Prostate gland (tissue), 2 donors: ENCODE measurements at regions not wholly inside any gene's neighbourhood (a gene's known extent, or its start where the extent isn't known, plus 50 kb on each side); places are given as distances from the start of the nearest gene placed in this dataset.

Source experiments
- DNase-seq: peaks from one replicate; pipeline ENCODE4 v3.0.0-alpha.2; 2019; ENCODE audit warnings: low spot score
- H3K27ac ChIP-seq, 2 donors: fragments of 200-600 bp; sonication (generic); 2 replicates each; pipeline ENCODE4 v1.5.1; 2017 to 2019
- H3K27me3 ChIP-seq: fragments of 200-600 bp; sonication (generic); replicated peaks from 2 replicates; pipeline ENCODE4 v1.5.1; 2019; ENCODE audit not compliant: insufficient read depth
- H3K36me3 ChIP-seq, 2 donors: fragments of 200-600 bp; sonication (generic); 1 replicate in 1 of 2; 2 replicates in 1 of 2; pipeline versions ENCODE4 v1.5.1 to v1.8.1; 2017 to 2019
- H3K4me1 ChIP-seq: fragments of 200-600 bp; sonication (generic); replicated peaks from 2 replicates; pipeline ENCODE4 v1.5.1; 2019
- H3K4me3 ChIP-seq, 2 donors: fragments of 200-600 bp; sonication (generic); 2 replicates each; pipeline ENCODE4 v1.5.1; 2017 to 2019
- H3K9me3 ChIP-seq: fragments of 200-600 bp; sonication (generic); 2 replicates; pipeline ENCODE4 v1.5.1; 2017
- CTCF ChIP-seq, 4 experiments: fragments of 200-600 bp in 2 of 4; fragments of 450-650 bp in 2 of 4; sonication (generic) in 2 of 4; IDR thresholded peaks; 1 replicate in 3 of 4; 2 replicates in 1 of 4; pipeline ENCODE4 v1.5.1; 2016 to 2019; ENCODE audit warnings: antibody characterized with exemption in 4 of 4, mild to moderate bottlenecking in 2 of 4, moderate library complexity in 2 of 4
- POLR2A ChIP-seq: fragments of 450-650 bp; IDR thresholded peaks from one replicate; pipeline ENCODE4 v1.6.1; 2016; ENCODE audit warnings: antibody characterized with exemption, mild to moderate bottlenecking
- POLR2AphosphoS5 ChIP-seq: sonication (generic); formaldehyde crosslinking; IDR thresholded peaks from one replicate; pipeline ENCODE4 v1.6.1; 2017; ENCODE audit warnings: antibody characterized with exemption
- WGBS: methylation state at CpG from one replicate; pipeline ENCODE4 v1.1.5; 2018; 5-methylcytosine and 5-hydroxymethylcytosine counted together
- intact Hi-C: fragments of 100-400 bp; cut with DNase I; formaldehyde crosslinking; loops from one replicate; pipeline ENCODE4 v1.14.2; 2022

GRCh38 chr4:97360733-97361132, 782.5 kb downstream of the STPG2 start:
- H3K4me1 ChIP-seq, result no peaks in the 10 kb centered on the region
- H3K36me3 ChIP-seq, result no peaks in the 10 kb centered on the region
- intact Hi-C loops, result no loop called here
- no peaks in the 10 kb centered on the region for H3K27me3 ChIP-seq
- TF ChIP-seq CTCF (IDR thresholded peaks at IDR 0.05) (no peak), POLR2A (no peak), POLR2AphosphoS5 (no peak)
- no peaks in the 10 kb centered on the region for H3K9me3 ChIP-seq
- no peak overlapping the region for H3K27ac ChIP-seq
- H3K4me3 ChIP-seq, result no peak overlapping the region
- no peak for DNase-seq

GRCh38 chr4:97367878-97368277, 775.4 kb downstream of the STPG2 start:
- TF ChIP-seq CTCF (IDR thresholded peaks at IDR 0.05), result no peak
- TF ChIP-seq POLR2A, result no peak
- TF ChIP-seq POLR2AphosphoS5, result no peak
- H3K9me3 ChIP-seq, result no peaks in the 10 kb centered on the region
- no peak for DNase-seq
- H3K27ac ChIP-seq, result no peak overlapping the region
- H3K4me3 ChIP-seq, result no peak overlapping the region
- H3K4me1 ChIP-seq, result no peaks in the 10 kb centered on the region
- intact Hi-C loops, result no loop called here
- no peaks in the 10 kb centered on the region for H3K36me3 ChIP-seq
- no peaks in the 10 kb centered on the region for H3K27me3 ChIP-seq

- no peaks in the 10 kb centered on the region for H3K27me3 ChIP-seq
- no peak overlapping the region for H3K4me3 ChIP-seq
- no peaks in the 10 kb centered on the region for H3K4me1 ChIP-seq
- 50% methylated on average over 3 of the region's 3 CpGs for WGBS
- H3K27ac ChIP-seq, result no peak overlapping the region
- H3K9me3 ChIP-seq, result no peaks in the 10 kb centered on the region
- intact Hi-C loops, result no loop called here
- no peak for DNase-seq
- TF ChIP-seq POLR2A (no peak), POLR2AphosphoS5 (no peak), CTCF (IDR thresholded peaks at IDR 0.05) (no peak)
- no peaks in the 10 kb centered on the region for H3K36me3 ChIP-seq
These were observed 772.7 kb downstream of the STPG2 start for GRCh38 chr4:97370568-97370967.

GRCh38 chr4:97374526-97374925, 768.8 kb downstream of the STPG2 start:
- WGBS, result 67% methylated on average over 1 of the region's 1 CpG
- Histone ChIP-seq H3K27me3 (no peaks in the 10 kb centered on the region), H3K9me3 (no peaks in the 10 kb centered on the region), H3K4me1 (no peaks in the 10 kb centered on the region), H3K4me3 (no peak overlapping the region), H3K27ac (no peak overlapping the region), H3K36me3 (no peaks in the 10 kb centered on the region)
- no peak for TF ChIP-seq CTCF (IDR thresholded peaks at IDR 0.05)
- TF ChIP-seq POLR2AphosphoS5, result no peak
- TF ChIP-seq POLR2A, result no peak
- DNase-seq, result no peak
- intact Hi-C loops, result no loop called here

- no peaks in the 10 kb centered on the region for H3K27me3 ChIP-seq
- TF ChIP-seq POLR2AphosphoS5 (no peak), POLR2A (no peak), CTCF (IDR thresholded peaks at IDR 0.05) (no peak)
These were observed 756.3 kb downstream of the STPG2 start for GRCh38 chr4:97386969-97387368.

More at GRCh38 chr4:97386969-97387368, 756.3 kb downstream of the STPG2 start:
- no peaks in the 10 kb centered on the region for H3K9me3 ChIP-seq
- DNase-seq, result no peak
- intact Hi-C loops, result no loop called here
- no peak overlapping the region for H3K27ac ChIP-seq
- H3K36me3 ChIP-seq, result no peaks in the 10 kb centered on the region
- H3K4me3 ChIP-seq, result no peak overlapping the region
- no peaks in the 10 kb centered on the region for H3K4me1 ChIP-seq
